ENCODE measurements at regions not wholly inside any gene's neighbourhood (a gene's known extent, or its start where the extent isn't known, plus 50 kb on each side); places are given as distances from the start of the nearest gene placed in this dataset.

- no peak overlapping the region for H2AFZ ChIP-seq (ENCODE audit: low read length)
- H3K27me3 ChIP-seq (ENCODE audit: insufficient read depth, low read length, poor library complexity, severe bottlenecking) = no peaks in the 10 kb centered on the region
- no peaks in the 10 kb centered on the region for H3K79me2 ChIP-seq (ENCODE audit: insufficient read depth, low read length)
- H3K4me3 ChIP-seq (ENCODE audit: low read length, poor library complexity, severe bottlenecking) = no peak overlapping the region
- H3K9me3 ChIP-seq (ENCODE audit: insufficient read depth, low read depth, low read length) = no peaks in the 10 kb centered on the region
- H3K4me2 ChIP-seq (ENCODE audit: low read depth, low read length, poor library complexity, severe bottlenecking) = no peak overlapping the region
- H3K9ac ChIP-seq (ENCODE audit: low read depth, low read length, poor library complexity, severe bottlenecking) = no peak overlapping the region
- H3K36me3 ChIP-seq (ENCODE audit: insufficient read depth, low read length) = no peaks in the 10 kb centered on the region
- H3K4me1 ChIP-seq (ENCODE audit: insufficient read depth, low read length, poor library complexity, severe bottlenecking) = no peaks in the 10 kb centered on the region
- H3F3A ChIP-seq (ENCODE audit: low read depth) = no peaks in the 10 kb centered on the region
- no peaks in the 10 kb centered on the region for H4K20me1 ChIP-seq (ENCODE audit: insufficient read depth, low read length, poor library complexity, severe bottlenecking)
- no peak for TF ChIP-seq EZH2phosphoT487 (IDR thresholded peaks at IDR 0.05; ENCODE audit: borderline replicate concordance)
- no peak for TF ChIP-seq CTCF (conservative IDR thresholded peaks at IDR 0.05; ENCODE audit: low read length)
- no peaks in the 10 kb centered on the region for H3K9me2 ChIP-seq (replicated peaks; ENCODE audit: low read depth, low read length)
These were observed 1395.2 kb downstream of the PCDH9 start for GRCh38 chr13:65834897-65835296.

GRCh38 chr13:65830411-65831205 lies 1399.5 kb downstream of the PCDH9 start:
- no peaks in the 10 kb centered on the region for H3F3A ChIP-seq (ENCODE audit: low read depth)
- no peak overlapping the region for H2AFZ ChIP-seq (ENCODE audit: low read length)
- H4K20me1 ChIP-seq (ENCODE audit: insufficient read depth, low read length, poor library complexity, severe bottlenecking) = no peaks in the 10 kb centered on the region
- no peak overlapping the region for H3K9ac ChIP-seq (ENCODE audit: low read depth, low read length, poor library complexity, severe bottlenecking)
- H3K79me2 ChIP-seq (ENCODE audit: insufficient read depth, low read length) = no peaks in the 10 kb centered on the region
- TF ChIP-seq EZH2phosphoT487 (IDR thresholded peaks at IDR 0.05; ENCODE audit: borderline replicate concordance) (no peak), CTCF (conservative IDR thresholded peaks at IDR 0.05; ENCODE audit: low read length) (no peak)
- H3K36me3 ChIP-seq (ENCODE audit: insufficient read depth, low read length) = no peaks in the 10 kb centered on the region
- no peaks in the 10 kb centered on the region for H3K27me3 ChIP-seq (ENCODE audit: insufficient read depth, low read length, poor library complexity, severe bottlenecking)
- H3K4me2 ChIP-seq (ENCODE audit: low read depth, low read length, poor library complexity, severe bottlenecking) = no peak overlapping the region
- no peaks in the 10 kb centered on the region for H3K9me2 ChIP-seq (replicated peaks; ENCODE audit: low read depth, low read length)
- no peaks in the 10 kb centered on the region for H3K9me3 ChIP-seq (ENCODE audit: insufficient read depth, low read depth, low read length)
- no peak overlapping the region for H3K4me3 ChIP-seq (ENCODE audit: low read length, poor library complexity, severe bottlenecking)
- H3K4me1 ChIP-seq (ENCODE audit: insufficient read depth, low read length, poor library complexity, severe bottlenecking) = no peaks in the 10 kb centered on the region

GRCh38 chr13:65829241-65830008 lies 1400.7 kb downstream of the PCDH9 start:
- Histone ChIP-seq H3K79me2 (ENCODE audit: insufficient read depth, low read length) (no peaks in the 10 kb centered on the region), H3K9me2 (replicated peaks; ENCODE audit: low read depth, low read length) (no peaks in the 10 kb centered on the region), H3K4me3 (ENCODE audit: low read length, poor library complexity, severe bottlenecking) (no peak overlapping the region), H2AFZ (ENCODE audit: low read length) (no peak overlapping the region), H3K4me1 (ENCODE audit: insufficient read depth, low read length, poor library complexity, severe bottlenecking) (no peaks in the 10 kb centered on the region), H3K9me3 (ENCODE audit: insufficient read depth, low read depth, low read length) (no peaks in the 10 kb centered on the region), H3K4me2 (ENCODE audit: low read depth, low read length, poor library complexity, severe bottlenecking) (no peak overlapping the region), H4K20me1 (ENCODE audit: insufficient read depth, low read length, poor library complexity, severe bottlenecking) (no peaks in the 10 kb centered on the region), H3K36me3 (ENCODE audit: insufficient read depth, low read length) (no peaks in the 10 kb centered on the region), H3F3A (ENCODE audit: low read depth) (no peaks in the 10 kb centered on the region), H3K27me3 (ENCODE audit: insufficient read depth, low read length, poor library complexity, severe bottlenecking) (no peaks in the 10 kb centered on the region), H3K9ac (ENCODE audit: low read depth, low read length, poor library complexity, severe bottlenecking) (no peak overlapping the region)
- TF ChIP-seq EZH2phosphoT487 (IDR thresholded peaks at IDR 0.05; ENCODE audit: borderline replicate concordance) (no peak), CTCF (conservative IDR thresholded peaks at IDR 0.05; ENCODE audit: low read length) (no peak)

All from Loucy (cell line).